ENCODE measurements at regions not wholly inside any gene's neighbourhood (a gene's known extent, or its start where the extent isn't known, plus 50 kb on each side); places are given as distances from the start of the nearest gene placed in this dataset.

DNA sequence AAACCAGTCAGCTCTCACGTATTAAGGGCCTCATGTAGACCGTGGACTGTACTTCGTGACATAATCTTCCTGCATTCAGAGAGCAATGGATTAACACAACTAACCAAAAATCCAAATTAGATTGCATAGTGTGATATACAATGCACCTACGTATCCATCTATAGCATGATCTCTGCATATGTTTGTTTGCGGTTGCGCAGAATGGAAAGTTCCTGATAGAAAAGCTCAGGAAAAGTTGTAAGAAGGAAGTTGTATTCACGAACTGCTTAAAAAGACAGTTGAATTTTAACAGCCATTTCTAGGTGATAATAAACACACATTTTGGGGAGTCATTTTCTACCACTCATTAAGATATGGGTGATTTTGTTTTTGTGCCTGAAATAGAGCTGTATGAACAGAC is 869.0 kb downstream of the TLE4 start:
- TF ChIP-seq CTCF (IDR thresholded peaks at IDR 0.05) (no peak), POLR2AphosphoS5 (IDR thresholded peaks at IDR 0.05; ENCODE audit: insufficient read depth in 1 of 2, low read depth in 1 of 2) (no peak)

Measured in vagina (tissue), 2 donors.